WTC11 (cell line): ENCODE measurements at regions not wholly inside any gene's neighbourhood (a gene's known extent, or its start where the extent isn't known, plus 50 kb on each side); places are given as distances from the start of the nearest gene placed in this dataset.

Experiments used
- CREM ChIP-seq: sonication (generic); formaldehyde crosslinking; IDR thresholded peaks from 2 replicates; pipeline ENCODE4 v1.8.1; 2022; ENCODE audit warnings: mild to moderate bottlenecking, missing genetic modification reagents, moderate library complexity
- CTCF ChIP-seq: fragments of 200-600 bp; IDR thresholded peaks from 2 replicates; pipeline ENCODE4 v1.8.0; 2022; ENCODE audit warnings: antibody characterized with exemption
- GRHL2 ChIP-seq: fragments of 250-450 bp; sonication (Bioruptor Pico); IDR thresholded peaks from 2 replicates; pipeline ENCODE4 v1.8.0; 2022; ENCODE audit warnings: mild to moderate bottlenecking, moderate library complexity; ENCODE audit not compliant: insufficient replicate concordance, severe bottlenecking
- JUN ChIP-seq: sonication (generic); formaldehyde crosslinking; IDR thresholded peaks from 2 replicates; pipeline ENCODE4 v1.8.0; 2023; ENCODE audit warnings: mild to moderate bottlenecking, missing genetic modification reagents
- NR2C2 ChIP-seq: sonication (generic); formaldehyde crosslinking; IDR thresholded peaks from 2 replicates; pipeline ENCODE4 v1.8.0; 2022; ENCODE audit warnings: mild to moderate bottlenecking, missing genetic modification reagents
- OVOL2 ChIP-seq: fragments of 250-450 bp; sonication (Bioruptor Pico); IDR thresholded peaks from 2 replicates; pipeline ENCODE4 v1.9.0; 2021; ENCODE audit warnings: mild to moderate bottlenecking, borderline replicate concordance
- RORB ChIP-seq: fragments of 250-450 bp; sonication (Bioruptor Pico); IDR thresholded peaks from 2 replicates; pipeline ENCODE4 v1.9.0; 2021; ENCODE audit warnings: mild to moderate bottlenecking
- TEAD4 ChIP-seq: sonication (generic); formaldehyde crosslinking; IDR thresholded peaks from 2 replicates; pipeline ENCODE4 v1.8.0; 2022; ENCODE audit warnings: mild to moderate bottlenecking, missing genetic modification reagents
- TF ChIP-seq, protein P1 (sequence below): fragments of 250-450 bp; sonication (Bioruptor Pico); IDR thresholded peaks from 2 replicates; pipeline ENCODE4 v1.9.0; 2021; ENCODE audit warnings: moderate library complexity, mild to moderate bottlenecking, inconsistent platforms, borderline replicate concordance
- TF ChIP-seq, protein P2 (sequence below): sonication (generic); formaldehyde crosslinking; IDR thresholded peaks from 2 replicates; pipeline ENCODE4 v1.8.0; 2023; ENCODE audit warnings: missing genetic modification reagents
- TF ChIP-seq, protein P3 (sequence below): sonication (generic); formaldehyde crosslinking; IDR thresholded peaks from 2 replicates; pipeline ENCODE4 v1.8.1; 2022; ENCODE audit warnings: mild to moderate bottlenecking, missing genetic modification reagents, moderate library complexity, borderline replicate concordance

GRCh38 chr10:127798111-127798510 lies 61.1 kb downstream of the FOXI2 start:
- TF ChIP-seq JUN: no peak
- TF ChIP-seq RORB: no peak
- TF ChIP-seq CTCF: no peak
- no peak for TF ChIP-seq CREM (CRISPR knock-in tag)
- TF ChIP-seq, protein P1, sequence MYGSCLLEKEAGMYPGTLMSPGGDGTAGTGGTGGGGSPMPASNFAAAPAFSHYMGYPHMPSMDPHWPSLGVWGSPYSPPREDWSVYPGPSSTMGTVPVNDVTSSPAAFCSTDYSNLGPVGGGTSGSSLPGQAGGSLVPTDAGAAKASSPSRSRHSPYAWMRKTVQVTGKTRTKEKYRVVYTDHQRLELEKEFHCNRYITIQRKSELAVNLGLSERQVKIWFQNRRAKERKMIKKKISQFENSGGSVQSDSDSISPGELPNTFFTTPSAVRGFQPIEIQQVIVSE (CRISPR knock-in tag): no peak
- TF ChIP-seq, protein P2, sequence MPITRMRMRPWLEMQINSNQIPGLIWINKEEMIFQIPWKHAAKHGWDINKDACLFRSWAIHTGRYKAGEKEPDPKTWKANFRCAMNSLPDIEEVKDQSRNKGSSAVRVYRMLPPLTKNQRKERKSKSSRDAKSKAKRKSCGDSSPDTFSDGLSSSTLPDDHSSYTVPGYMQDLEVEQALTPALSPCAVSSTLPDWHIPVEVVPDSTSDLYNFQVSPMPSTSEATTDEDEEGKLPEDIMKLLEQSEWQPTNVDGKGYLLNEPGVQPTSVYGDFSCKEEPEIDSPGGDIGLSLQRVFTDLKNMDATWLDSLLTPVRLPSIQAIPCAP: no peak
- TF ChIP-seq, protein P3, sequence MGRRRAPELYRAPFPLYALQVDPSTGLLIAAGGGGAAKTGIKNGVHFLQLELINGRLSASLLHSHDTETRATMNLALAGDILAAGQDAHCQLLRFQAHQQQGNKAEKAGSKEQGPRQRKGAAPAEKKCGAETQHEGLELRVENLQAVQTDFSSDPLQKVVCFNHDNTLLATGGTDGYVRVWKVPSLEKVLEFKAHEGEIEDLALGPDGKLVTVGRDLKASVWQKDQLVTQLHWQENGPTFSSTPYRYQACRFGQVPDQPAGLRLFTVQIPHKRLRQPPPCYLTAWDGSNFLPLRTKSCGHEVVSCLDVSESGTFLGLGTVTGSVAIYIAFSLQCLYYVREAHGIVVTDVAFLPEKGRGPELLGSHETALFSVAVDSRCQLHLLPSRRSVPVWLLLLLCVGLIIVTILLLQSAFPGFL (CRISPR knock-in tag): no peak
- TF ChIP-seq TEAD4 (CRISPR knock-in tag): no peak
- no peak for TF ChIP-seq NR2C2 (CRISPR knock-in tag)
- TF ChIP-seq GRHL2 (CRISPR knock-in tag): no peak
- TF ChIP-seq OVOL2 (CRISPR knock-in tag): no peak
